ENCODE measurements at regions not wholly inside any gene's neighbourhood (a gene's known extent, or its start where the extent isn't known, plus 50 kb on each side); places are given as distances from the start of the nearest gene placed in this dataset.
"Not testable (repeated sequence)": the region's sequence is repeated elsewhere in the genome, so short reads cannot be mapped to it uniquely, and the experiment has no call there.

- DNase-seq (ENCODE audit: low read depth), result no peak
These were observed 162.9 kb downstream of the TRIB2 start for GRCh38 chr2:12879649-12880048.

DNA sequence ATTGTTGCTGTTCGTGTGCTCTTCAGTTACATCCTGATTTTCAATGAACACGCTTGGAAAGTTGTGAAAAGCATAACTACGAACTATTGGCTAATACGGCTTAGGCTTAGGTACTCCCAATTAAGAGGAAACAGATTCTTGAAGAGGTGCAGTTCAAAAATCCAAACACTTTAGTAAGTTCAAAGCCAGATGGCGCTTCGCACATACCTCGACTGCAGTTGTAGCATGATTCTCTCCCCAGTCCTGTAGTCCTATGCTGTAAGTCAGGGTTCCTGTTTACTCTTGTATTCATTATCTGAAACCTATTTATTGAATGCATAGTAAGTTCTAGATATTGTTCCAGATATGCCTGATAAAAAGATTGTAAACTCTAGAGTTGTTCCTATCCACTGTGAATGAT is 165.2 kb downstream of the TRIB2 start:
- no peak for DNase-seq (ENCODE audit: low read depth)

- DNase-seq (ENCODE audit: low read depth), result no peak
These were observed 165.7 kb downstream of the TRIB2 start for GRCh38 chr2:12882393-12882792.

- DNase-seq (ENCODE audit: low read depth), result no peak
These were observed 167.2 kb downstream of the TRIB2 start for GRCh38 chr2:12883906-12884305.

DNA sequence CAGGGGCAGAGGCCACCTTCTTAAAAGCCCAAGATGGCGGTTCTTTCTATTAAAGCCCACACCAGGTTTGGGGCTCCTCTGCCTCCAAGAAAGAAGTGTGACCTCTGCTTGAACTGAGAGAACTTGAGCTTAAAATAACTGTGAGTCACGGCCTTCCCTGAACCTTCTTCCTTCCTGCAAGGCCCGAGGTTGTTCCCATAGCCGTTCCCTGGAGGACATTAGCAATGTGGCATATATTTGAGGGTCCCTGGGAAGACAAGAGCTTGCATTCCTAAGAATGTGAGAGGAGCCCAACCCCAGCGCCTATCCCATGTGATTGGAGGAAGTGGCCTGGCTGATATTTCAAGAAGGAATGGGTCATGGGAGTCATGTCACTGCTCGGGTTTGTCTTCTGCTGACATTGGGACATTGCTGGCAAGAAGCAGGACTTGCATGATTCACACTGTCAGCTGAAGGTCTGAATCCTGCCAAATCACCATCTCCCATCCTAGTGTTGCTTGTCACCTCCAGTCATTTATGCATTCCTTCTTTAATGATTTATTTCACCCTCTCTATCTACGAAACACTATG is 168.1 kb downstream of the TRIB2 start:
- DNase-seq (ENCODE audit: low read depth), result no peak

DNA sequence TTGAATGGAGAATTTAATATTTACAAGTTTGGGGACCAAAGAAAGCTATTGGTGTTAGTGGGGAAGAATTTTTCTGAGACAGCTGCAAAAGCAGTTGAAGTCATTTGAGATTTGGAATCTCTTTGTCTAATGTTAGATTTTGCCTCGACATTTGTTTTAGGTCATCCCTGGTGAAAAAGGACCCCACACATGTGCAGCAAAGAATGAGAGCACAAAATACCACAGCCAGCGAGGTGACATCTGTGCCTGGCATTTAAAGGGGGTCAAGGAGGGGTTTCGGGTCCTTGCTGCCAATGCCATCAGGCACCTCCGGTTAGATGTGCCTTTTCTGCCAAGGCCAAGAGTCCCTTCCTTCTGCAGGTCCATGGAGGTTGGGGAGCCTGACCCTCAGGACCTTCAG is 173.3 kb downstream of the TRIB2 start:
- no peak for DNase-seq (ENCODE audit: low read depth)

GRCh38 chr2:12890481-12890991 is 173.8 kb downstream of the TRIB2 start:
- no peak for DNase-seq (ENCODE audit: low read depth)

- DNase-seq (ENCODE audit: low read depth), result no peak
These were observed 178.3 kb downstream of the TRIB2 start for GRCh38 chr2:12895017-12895416.

- no peak for DNase-seq (ENCODE audit: low read depth)
These were observed 179.7 kb downstream of the TRIB2 start for GRCh38 chr2:12896318-12896982.

- no peak for DNase-seq (ENCODE audit: low read depth)
These were observed 180.4 kb downstream of the TRIB2 start for GRCh38 chr2:12897181-12897580.

DNA sequence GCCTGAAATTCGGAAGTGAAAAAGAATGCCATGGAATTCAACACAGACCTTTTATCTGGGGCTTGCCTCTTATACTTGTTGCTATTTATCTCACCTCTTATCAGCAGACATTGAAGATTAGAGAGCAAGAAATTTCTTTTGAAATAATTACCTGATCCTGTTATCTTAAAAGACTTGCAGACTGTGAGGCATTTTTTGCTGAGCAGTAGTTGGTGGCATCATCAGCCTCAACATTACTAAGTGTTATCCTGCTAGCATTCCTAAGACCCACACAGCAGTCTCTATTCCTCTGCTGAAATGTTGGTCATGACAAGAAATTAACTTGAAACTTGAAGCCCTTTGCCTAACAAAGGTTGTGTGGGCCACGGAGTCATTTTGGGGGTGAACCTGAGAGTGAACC is 186.5 kb downstream of the TRIB2 start:
- no peak for DNase-seq (ENCODE audit: low read depth)

DNA sequence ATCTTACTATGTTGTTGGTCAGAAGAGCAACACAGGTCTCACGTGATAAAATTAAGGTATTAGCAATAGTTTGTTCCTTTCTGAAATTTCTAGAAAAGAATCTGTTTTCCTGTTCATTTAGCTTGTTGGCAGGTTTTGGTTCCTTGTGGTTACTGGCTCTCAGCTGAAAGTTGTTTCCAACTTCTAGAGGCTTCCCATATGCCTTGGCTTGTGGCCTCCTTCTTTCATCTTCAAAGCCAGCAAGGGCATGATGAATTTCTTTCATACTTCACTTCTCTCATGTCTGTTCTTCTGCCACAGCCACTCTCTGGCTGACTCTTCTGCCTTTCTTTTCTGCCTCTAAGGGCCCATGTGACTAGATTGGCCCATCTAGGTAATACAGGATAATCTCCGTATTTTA is 193.7 kb downstream of the TRIB2 start:
- DNase-seq (ENCODE audit: low read depth), result no peak

GRCh38 chr2:12915787-12916186 is 199.1 kb downstream of the TRIB2 start:
- DNase-seq (ENCODE audit: low read depth), result no peak

GRCh38 chr2:12918138-12918834 is 201.6 kb downstream of the TRIB2 start:
- DNase-seq (ENCODE audit: low read depth), result no peak

- DNase-seq (ENCODE audit: low read depth), result no peak
These were observed 202.2 kb downstream of the TRIB2 start for GRCh38 chr2:12918835-12919445.

GRCh38 chr2:12921321-12921720 is 204.6 kb downstream of the TRIB2 start:
- no peak for DNase-seq (ENCODE audit: low read depth)

GRCh38 chr2:12923907-12924610 is 207.3 kb downstream of the TRIB2 start:
- no peak for DNase-seq (ENCODE audit: low read depth)

DNA sequence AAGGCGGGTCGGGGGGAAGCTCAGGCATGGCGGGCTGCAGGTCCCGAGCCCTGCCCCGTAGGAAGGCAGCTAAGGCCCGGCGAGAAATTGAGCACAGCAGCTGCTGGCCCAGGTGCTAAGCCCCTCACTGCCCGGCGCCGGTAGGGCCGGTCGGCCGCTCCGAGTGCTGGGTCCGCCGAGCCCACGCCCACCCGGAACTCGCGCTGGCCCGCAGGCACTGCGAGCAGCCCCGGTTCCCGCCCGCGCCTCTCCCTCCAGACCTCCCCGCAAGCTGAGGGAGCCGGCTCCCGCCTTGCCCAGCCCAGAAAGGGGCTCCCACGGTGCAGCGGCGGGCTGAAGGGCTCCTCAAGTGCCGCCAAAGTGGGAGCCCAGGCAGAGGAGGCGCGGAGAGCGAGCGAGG is 209.9 kb downstream of the TRIB2 start:
- DNase-seq (ENCODE audit: low read depth), result not testable (repeated sequence)

DNA sequence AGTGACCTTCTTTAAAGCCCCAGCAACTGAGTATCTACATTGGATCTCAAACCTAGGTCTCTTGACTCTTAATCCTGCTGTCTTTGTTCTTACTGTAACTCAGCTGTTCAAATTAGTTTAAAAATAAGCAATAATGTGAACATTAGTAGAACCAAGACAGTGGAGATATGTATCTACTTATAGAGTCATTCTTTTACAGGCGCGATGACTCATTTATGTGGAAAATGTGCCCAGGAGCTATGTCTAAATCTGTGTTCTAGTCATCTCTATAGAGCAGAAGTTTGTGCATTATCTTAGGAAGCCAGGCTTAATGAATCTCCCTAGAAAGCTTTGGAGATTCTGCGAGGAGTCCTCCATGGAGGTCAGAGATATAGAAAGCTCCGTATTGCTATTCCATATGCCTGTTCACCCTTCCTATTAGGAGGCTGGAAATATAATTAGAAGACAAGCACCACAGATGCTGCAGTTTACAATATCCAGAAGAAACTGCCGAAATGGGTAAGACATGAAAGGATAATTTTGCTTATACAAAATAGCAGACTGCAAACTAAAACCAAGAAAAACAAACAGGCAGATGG is 211.6 kb downstream of the TRIB2 start:
- no peak for DNase-seq (ENCODE audit: low read depth)

- DNase-seq (ENCODE audit: low read depth), result no peak
These were observed 212.2 kb downstream of the TRIB2 start for GRCh38 chr2:12928775-12929401.

DNA sequence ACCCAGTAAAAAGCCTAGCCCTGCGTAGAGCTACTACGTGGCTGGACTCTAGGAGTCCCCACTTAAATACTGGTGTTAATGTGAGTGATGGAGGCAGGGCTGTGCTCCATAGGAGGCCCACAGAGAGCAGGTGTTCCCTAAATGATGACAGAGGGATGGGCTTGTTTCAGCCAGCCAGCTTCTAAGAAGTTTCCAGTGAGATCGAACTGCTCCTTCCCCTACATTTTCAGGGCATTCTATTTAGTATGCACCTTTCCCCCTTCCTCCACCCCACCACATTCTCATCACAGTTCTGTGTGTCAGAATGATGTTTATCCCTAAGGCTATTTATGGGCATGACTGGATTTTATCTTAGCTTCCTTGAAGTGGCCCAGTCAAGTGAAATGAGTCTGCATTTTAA is 213.0 kb downstream of the TRIB2 start:
- no peak for DNase-seq (ENCODE audit: low read depth)
